HepG2 (cell line): ENCODE measurements at regions not wholly inside any gene's neighbourhood (a gene's known extent, or its start where the extent isn't known, plus 50 kb on each side); places are given as distances from the start of the nearest gene placed in this dataset.

Experiments
- KLF12 ChIP-seq: sonication (generic); formaldehyde crosslinking; IDR thresholded peaks from 2 replicates; pipeline ENCODE4 v1.4.0; 2020; ENCODE audit warnings: missing genetic modification reagents, borderline replicate concordance
- PHF5A ChIP-seq: IDR thresholded peaks from one replicate; pipeline ENCODE4 v1.6.1; 2018; ENCODE audit warnings: low read depth, missing genetic modification reagents; ENCODE audit not compliant: unreplicated experiment
- ZNF879 ChIP-seq: sonication (generic); formaldehyde crosslinking; IDR thresholded peaks from 2 replicates; pipeline ENCODE4 v1.8.1; 2023; ENCODE audit warnings: missing genetic modification reagents
- TF ChIP-seq, protein P1 (sequence below): sonication (generic); formaldehyde crosslinking; IDR thresholded peaks from 2 replicates; pipeline ENCODE4 v1.4.0; 2020; ENCODE audit warnings: mild to moderate bottlenecking, missing genetic modification reagents
- TF ChIP-seq, protein P2 (sequence below): IDR thresholded peaks from 2 replicates; pipeline ENCODE4 v1.6.1; 2016; ENCODE audit warnings: missing compliant biosample characterization, missing genetic modification reagents, borderline replicate concordance
- TF ChIP-seq, protein P3 (sequence below): sonication (generic); formaldehyde crosslinking; IDR thresholded peaks from 2 replicates; pipeline ENCODE4 v1.8.0; 2022; ENCODE audit warnings: mild to moderate bottlenecking, missing genetic modification reagents; ENCODE audit not compliant: insufficient replicate concordance

DNA sequence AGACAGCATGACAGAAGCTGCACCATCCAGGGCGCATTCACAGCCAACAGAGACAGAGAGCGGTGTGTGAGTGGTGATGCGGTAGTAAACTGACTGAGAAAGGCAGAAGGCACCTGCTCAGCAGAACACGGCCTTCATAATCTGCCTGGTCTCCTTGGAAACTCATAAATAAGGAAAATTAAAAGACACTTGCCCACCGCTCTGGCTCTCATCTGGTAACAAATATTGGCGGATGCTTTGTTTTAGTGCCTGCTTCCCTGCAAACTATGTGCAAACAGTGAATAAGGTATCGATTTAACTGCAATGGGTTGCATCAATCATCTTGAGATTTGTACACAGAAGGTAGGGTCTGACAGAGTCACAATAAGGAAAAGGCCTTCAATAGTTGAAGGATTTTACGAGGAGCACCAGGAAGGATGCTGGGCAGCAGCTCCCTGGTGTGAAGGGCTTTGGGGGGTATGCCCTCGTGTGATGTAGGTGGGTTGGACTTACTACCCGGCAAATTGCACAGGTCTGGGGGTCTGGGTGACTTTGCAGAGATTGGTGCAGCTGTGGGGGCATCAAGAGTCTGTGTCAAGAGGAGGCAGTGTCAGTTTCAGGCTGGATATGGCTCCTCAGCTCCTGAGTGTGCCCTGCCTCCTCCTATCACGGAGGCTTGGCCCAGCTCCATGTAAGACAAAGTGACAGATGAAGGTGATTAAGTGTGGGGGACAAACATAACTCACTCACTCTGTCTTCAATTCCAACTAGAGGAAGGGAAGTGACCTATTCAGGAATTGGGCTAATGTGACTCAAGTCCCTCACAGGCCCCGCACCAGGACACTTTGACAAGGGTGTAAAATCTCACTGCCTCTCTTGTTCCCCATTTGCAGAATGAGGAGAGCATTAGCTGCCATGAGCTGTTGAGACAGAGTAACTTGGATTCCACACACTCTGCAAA is 166.7 kb downstream of the ICE1 start (continued):
- TF ChIP-seq, protein P1, sequence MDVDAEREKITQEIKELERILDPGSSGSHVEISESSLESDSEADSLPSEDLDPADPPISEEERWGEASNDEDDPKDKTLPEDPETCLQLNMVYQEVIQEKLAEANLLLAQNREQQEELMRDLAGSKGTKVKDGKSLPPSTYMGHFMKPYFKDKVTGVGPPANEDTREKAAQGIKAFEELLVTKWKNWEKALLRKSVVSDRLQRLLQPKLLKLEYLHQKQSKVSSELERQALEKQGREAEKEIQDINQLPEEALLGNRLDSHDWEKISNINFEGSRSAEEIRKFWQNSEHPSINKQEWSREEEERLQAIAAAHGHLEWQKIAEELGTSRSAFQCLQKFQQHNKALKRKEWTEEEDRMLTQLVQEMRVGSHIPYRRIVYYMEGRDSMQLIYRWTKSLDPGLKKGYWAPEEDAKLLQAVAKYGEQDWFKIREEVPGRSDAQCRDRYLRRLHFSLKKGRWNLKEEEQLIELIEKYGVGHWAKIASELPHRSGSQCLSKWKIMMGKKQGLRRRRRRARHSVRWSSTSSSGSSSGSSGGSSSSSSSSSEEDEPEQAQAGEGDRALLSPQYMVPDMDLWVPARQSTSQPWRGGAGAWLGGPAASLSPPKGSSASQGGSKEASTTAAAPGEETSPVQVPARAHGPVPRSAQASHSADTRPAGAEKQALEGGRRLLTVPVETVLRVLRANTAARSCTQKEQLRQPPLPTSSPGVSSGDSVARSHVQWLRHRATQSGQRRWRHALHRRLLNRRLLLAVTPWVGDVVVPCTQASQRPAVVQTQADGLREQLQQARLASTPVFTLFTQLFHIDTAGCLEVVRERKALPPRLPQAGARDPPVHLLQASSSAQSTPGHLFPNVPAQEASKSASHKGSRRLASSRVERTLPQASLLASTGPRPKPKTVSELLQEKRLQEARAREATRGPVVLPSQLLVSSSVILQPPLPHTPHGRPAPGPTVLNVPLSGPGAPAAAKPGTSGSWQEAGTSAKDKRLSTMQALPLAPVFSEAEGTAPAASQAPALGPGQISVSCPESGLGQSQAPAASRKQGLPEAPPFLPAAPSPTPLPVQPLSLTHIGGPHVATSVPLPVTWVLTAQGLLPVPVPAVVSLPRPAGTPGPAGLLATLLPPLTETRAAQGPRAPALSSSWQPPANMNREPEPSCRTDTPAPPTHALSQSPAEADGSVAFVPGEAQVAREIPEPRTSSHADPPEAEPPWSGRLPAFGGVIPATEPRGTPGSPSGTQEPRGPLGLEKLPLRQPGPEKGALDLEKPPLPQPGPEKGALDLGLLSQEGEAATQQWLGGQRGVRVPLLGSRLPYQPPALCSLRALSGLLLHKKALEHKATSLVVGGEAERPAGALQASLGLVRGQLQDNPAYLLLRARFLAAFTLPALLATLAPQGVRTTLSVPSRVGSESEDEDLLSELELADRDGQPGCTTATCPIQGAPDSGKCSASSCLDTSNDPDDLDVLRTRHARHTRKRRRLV (CRISPR knock-in tag): no peak
- TF ChIP-seq, protein P2, sequence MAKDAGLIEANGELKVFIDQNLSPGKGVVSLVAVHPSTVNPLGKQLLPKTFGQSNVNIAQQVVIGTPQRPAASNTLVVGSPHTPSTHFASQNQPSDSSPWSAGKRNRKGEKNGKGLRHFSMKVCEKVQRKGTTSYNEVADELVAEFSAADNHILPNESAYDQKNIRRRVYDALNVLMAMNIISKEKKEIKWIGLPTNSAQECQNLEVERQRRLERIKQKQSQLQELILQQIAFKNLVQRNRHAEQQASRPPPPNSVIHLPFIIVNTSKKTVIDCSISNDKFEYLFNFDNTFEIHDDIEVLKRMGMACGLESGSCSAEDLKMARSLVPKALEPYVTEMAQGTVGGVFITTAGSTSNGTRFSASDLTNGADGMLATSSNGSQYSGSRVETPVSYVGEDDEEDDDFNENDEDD (CRISPR knock-in tag): no peak
- TF ChIP-seq, protein P3, sequence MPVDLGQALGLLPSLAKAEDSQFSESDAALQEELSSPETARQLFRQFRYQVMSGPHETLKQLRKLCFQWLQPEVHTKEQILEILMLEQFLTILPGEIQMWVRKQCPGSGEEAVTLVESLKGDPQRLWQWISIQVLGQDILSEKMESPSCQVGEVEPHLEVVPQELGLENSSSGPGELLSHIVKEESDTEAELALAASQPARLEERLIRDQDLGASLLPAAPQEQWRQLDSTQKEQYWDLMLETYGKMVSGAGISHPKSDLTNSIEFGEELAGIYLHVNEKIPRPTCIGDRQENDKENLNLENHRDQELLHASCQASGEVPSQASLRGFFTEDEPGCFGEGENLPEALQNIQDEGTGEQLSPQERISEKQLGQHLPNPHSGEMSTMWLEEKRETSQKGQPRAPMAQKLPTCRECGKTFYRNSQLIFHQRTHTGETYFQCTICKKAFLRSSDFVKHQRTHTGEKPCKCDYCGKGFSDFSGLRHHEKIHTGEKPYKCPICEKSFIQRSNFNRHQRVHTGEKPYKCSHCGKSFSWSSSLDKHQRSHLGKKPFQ: no peak
- TF ChIP-seq KLF12 (CRISPR knock-in tag) (no peak), PHF5A (CRISPR knock-in tag) (no peak), ZNF879 (CRISPR knock-in tag) (no peak)
